HG02884 (cell line): ENCODE measurements at regions not wholly inside any gene's neighbourhood (a gene's known extent, or its start where the extent isn't known, plus 50 kb on each side); places are given as distances from the start of the nearest gene placed in this dataset.
"Not testable (repeated sequence)": the region's sequence is repeated elsewhere in the genome, so short reads cannot be mapped to it uniquely, and the experiment has no call there.

Experiments used
- ATAC-seq: cut with Tn5 transposase; IDR thresholded peaks from one replicate; pipeline ENCODE4 v1.9.1; 2021; ENCODE audit warnings: mild to moderate bottlenecking, moderate library complexity; ENCODE audit not compliant: unreplicated experiment

GRCh38 chr13:47892374-47892773 lies 108.7 kb downstream of the SUCLA2 start:
- no peak for ATAC-seq

- ATAC-seq, result no peak
Observed at GRCh38 chr13:47890146-47890814, 110.8 kb downstream of the SUCLA2 start.

- no peak for ATAC-seq
Observed at GRCh38 chr13:47886314-47886713, 114.8 kb downstream of the SUCLA2 start.

GRCh38 chr13:47875201-47875600 lies 125.9 kb downstream of the SUCLA2 start:
- ATAC-seq, result no peak

- ATAC-seq, result not testable (repeated sequence)
Observed at GRCh38 chr13:47873987-47874386, 127.1 kb downstream of the SUCLA2 start.

GRCh38 chr13:47873319-47873718 lies 127.8 kb downstream of the SUCLA2 start:
- not testable (repeated sequence) for ATAC-seq

- ATAC-seq, result no peak
Observed at GRCh38 chr13:47869776-47870175, 131.3 kb downstream of the SUCLA2 start.

- no peak for ATAC-seq
Observed at GRCh38 chr13:47865883-47866282, 135.2 kb downstream of the SUCLA2 start.

- no peak for ATAC-seq
Observed at GRCh38 chr13:47862841-47863240, 138.2 kb downstream of the SUCLA2 start.

GRCh38 chr13:47859165-47859564 lies 141.9 kb downstream of the SUCLA2 start:
- ATAC-seq, result no peak

GRCh38 chr13:47858042-47859025 lies 142.7 kb downstream of the SUCLA2 start:
- no peak for ATAC-seq

- no peak for ATAC-seq
Observed at GRCh38 chr13:47853236-47853635, 147.8 kb downstream of the SUCLA2 start.

- no peak for ATAC-seq
Observed at GRCh38 chr13:47846886-47847285, 154.2 kb downstream of the SUCLA2 start.

- no peak for ATAC-seq
Observed at GRCh38 chr13:47845981-47846380, 155.1 kb downstream of the SUCLA2 start.

GRCh38 chr13:47843005-47843404 lies 158.1 kb downstream of the SUCLA2 start:
- no peak for ATAC-seq

GRCh38 chr13:47841151-47841550 lies 159.9 kb downstream of the SUCLA2 start:
- no peak for ATAC-seq

GRCh38 chr13:47837906-47838305 lies 163.2 kb downstream of the SUCLA2 start:
- no peak for ATAC-seq

GRCh38 chr13:47837104-47837880 lies 163.8 kb downstream of the SUCLA2 start:
- no peak for ATAC-seq

- ATAC-seq, result no peak
Observed at GRCh38 chr13:47835470-47836228, 165.4 kb downstream of the SUCLA2 start.

- no peak for ATAC-seq
Observed at GRCh38 chr13:47832458-47832972, 168.6 kb downstream of the SUCLA2 start.
